ENCODE measurements at regions not wholly inside any gene's neighbourhood (a gene's known extent, or its start where the extent isn't known, plus 50 kb on each side); places are given as distances from the start of the nearest gene placed in this dataset.

- H3K4me1 Mint-ChIP-seq = no peaks in the 10 kb centered on the region
- no peak for TF ChIP-seq CTCF (IDR thresholded peaks at IDR 0.05)
- H3K9me3 Mint-ChIP-seq = no peaks in the 10 kb centered on the region
- no peaks in the 10 kb centered on the region for H3K36me3 Mint-ChIP-seq (ENCODE audit: low read depth)
- no peak for ATAC-seq (ENCODE audit: low read depth)
- no peak overlapping the region for H3K4me3 Mint-ChIP-seq
- H3K27ac Mint-ChIP-seq = no peak overlapping the region
- POLR2A ChIA-PET = interaction anchor here (0.7 kb wide), 1 partner anchor 126 kb away, joined by 4 read pairs; no protein-coding TSS in a partner anchor
- CTCF ChIA-PET = no interaction called here
- no peaks in the 10 kb centered on the region for H3K27me3 Mint-ChIP-seq
- intact Hi-C loops (cut with micrococcal nuclease) = no loop called here
- no peak for DNase-seq
These were observed 126.5 kb upstream of the CITED2 start for GRCh38 chr6:139500977-139501376.

- no peaks in the 10 kb centered on the region for H3K27me3 Mint-ChIP-seq
- no peak overlapping the region for H3K4me3 Mint-ChIP-seq
- no peak for TF ChIP-seq CTCF (IDR thresholded peaks at IDR 0.05)
- intact Hi-C loops (cut with micrococcal nuclease) = no loop called here
- ChIA-PET CTCF (no interaction called here), POLR2A (no interaction called here)
- no peak for ATAC-seq (ENCODE audit: low read depth)
- H3K4me1 Mint-ChIP-seq = no peaks in the 10 kb centered on the region
- H3K36me3 Mint-ChIP-seq (ENCODE audit: low read depth) = no peaks in the 10 kb centered on the region
- H3K9me3 Mint-ChIP-seq = no peaks in the 10 kb centered on the region
- no peak for DNase-seq
- no peak overlapping the region for H3K27ac Mint-ChIP-seq
These were observed 124.3 kb upstream of the CITED2 start for GRCh38 chr6:139498715-139499114.

GRCh38 chr6:139497345-139497961 lies 123.0 kb upstream of the CITED2 start:
- no peak overlapping the region for H3K4me3 Mint-ChIP-seq
- intact Hi-C loops (cut with micrococcal nuclease) = no loop called here
- no peak for ATAC-seq (ENCODE audit: low read depth)
- no peaks in the 10 kb centered on the region for H3K36me3 Mint-ChIP-seq (ENCODE audit: low read depth)
- ChIA-PET POLR2A (no interaction called here), CTCF (no interaction called here)
- no peak for DNase-seq
- no peak for TF ChIP-seq CTCF (IDR thresholded peaks at IDR 0.05)
- no peaks in the 10 kb centered on the region for H3K9me3 Mint-ChIP-seq
- H3K27me3 Mint-ChIP-seq = no peaks in the 10 kb centered on the region
- no peaks in the 10 kb centered on the region for H3K4me1 Mint-ChIP-seq
- no peak overlapping the region for H3K27ac Mint-ChIP-seq

GRCh38 chr6:139496654-139497344 lies 122.4 kb upstream of the CITED2 start:
- intact Hi-C loops (cut with micrococcal nuclease) = no loop called here
- Mint-ChIP-seq H3K4me3 (no peak overlapping the region), H3K4me1 (no peaks in the 10 kb centered on the region), H3K27ac (no peak overlapping the region), H3K9me3 (no peaks in the 10 kb centered on the region), H3K36me3 (ENCODE audit: low read depth) (no peaks in the 10 kb centered on the region), H3K27me3 (no peaks in the 10 kb centered on the region)
- ChIA-PET CTCF (no interaction called here), POLR2A (no interaction called here)
- ATAC-seq (ENCODE audit: low read depth) = no peak
- DNase-seq = no peak
- no peak for TF ChIP-seq CTCF (IDR thresholded peaks at IDR 0.05)

GRCh38 chr6:139494376-139494990 lies 120.0 kb upstream of the CITED2 start:
- no peak for TF ChIP-seq CTCF (IDR thresholded peaks at IDR 0.05)
- CTCF ChIA-PET = no interaction called here
- peaks cover 6% of the 10 kb centered on the region for H3K9me3 Mint-ChIP-seq
- POLR2A ChIA-PET = no interaction called here
- intact Hi-C loops (cut with micrococcal nuclease) = no loop called here
- H3K4me1 Mint-ChIP-seq = peaks cover 9% of the 10 kb centered on the region
- peaks cover 4% of the 10 kb centered on the region for H3K36me3 Mint-ChIP-seq (ENCODE audit: low read depth)
- H3K27me3 Mint-ChIP-seq = no peaks in the 10 kb centered on the region
- no peak for DNase-seq
- ATAC-seq (ENCODE audit: low read depth) = no peak
- H3K4me3 Mint-ChIP-seq = no peak overlapping the region
- H3K27ac Mint-ChIP-seq = no peak overlapping the region
